DMS153 treated with DMSO at 0.1 percent for 48 hours (cell line): ENCODE measurements at regions not wholly inside any gene's neighbourhood (a gene's known extent, or its start where the extent isn't known, plus 50 kb on each side); places are given as distances from the start of the nearest gene placed in this dataset.
"Not testable (repeated sequence)": the region's sequence is repeated elsewhere in the genome, so short reads cannot be mapped to it uniquely, and the experiment has no call there.

ENCODE experiments used
- DNase-seq: peaks from one replicate; lab custom pipeline; 2025; ENCODE audit not compliant: unreplicated experiment; lab: John Stamatoyannopoulos, UW

GRCh38 chr4:84145176-84145575, 353.9 kb downstream of the NKX6-1 start:
- DNase-seq = no peak

GRCh38 chr4:84126911-84127310, 372.2 kb downstream of the NKX6-1 start:
- not testable (repeated sequence) for DNase-seq

- no peak for DNase-seq
Observed at GRCh38 chr4:84126061-84126787, 372.9 kb downstream of the NKX6-1 start.

GRCh38 chr4:84110040-84110439, 389.1 kb downstream of the NKX6-1 start:
- DNase-seq = no peak

GRCh38 chr4:84101653-84102625, 397.2 kb downstream of the NKX6-1 start:
- DNase-seq = not testable (repeated sequence)

- DNase-seq = no peak
Observed at GRCh38 chr4:84100071-84100470, 399.0 kb downstream of the NKX6-1 start.

GRCh38 chr4:84099599-84099998, 399.5 kb downstream of the NKX6-1 start:
- DNase-seq = no peak

GRCh38 chr4:84091266-84091665, 407.8 kb downstream of the NKX6-1 start:
- no peak for DNase-seq

GRCh38 chr4:84089652-84090437, 409.2 kb downstream of the NKX6-1 start:
- DNase-seq = no peak

GRCh38 chr4:84085986-84086385, 413.1 kb downstream of the NKX6-1 start:
- DNase-seq = no peak

GRCh38 chr4:84070289-84070688, 428.8 kb downstream of the NKX6-1 start:
- no peak for DNase-seq

- no peak for DNase-seq
Observed at GRCh38 chr4:84063619-84064018, 435.5 kb downstream of the NKX6-1 start.

GRCh38 chr4:84058201-84058600, 440.9 kb downstream of the NKX6-1 start:
- DNase-seq = no peak

- peak; percentile 91 for DNase-seq
Observed at GRCh38 chr4:84051639-84052038, 447.5 kb downstream of the NKX6-1 start.

GRCh38 chr4:84051089-84051488, 448.0 kb downstream of the NKX6-1 start:
- peak; percentile 78 for DNase-seq

- peak; percentile 37 for DNase-seq
Observed at GRCh38 chr4:84050015-84050414, 449.1 kb downstream of the NKX6-1 start.

GRCh38 chr4:84046551-84046950, 452.5 kb downstream of the NKX6-1 start:
- no peak for DNase-seq

- no peak for DNase-seq
Observed at GRCh38 chr4:84041426-84041825, 457.7 kb downstream of the NKX6-1 start.

GRCh38 chr4:84035568-84035967, 463.5 kb downstream of the NKX6-1 start:
- DNase-seq = no peak

- no peak for DNase-seq
Observed at GRCh38 chr4:84032372-84032771, 466.7 kb downstream of the NKX6-1 start.

- no peak for DNase-seq
Observed at GRCh38 chr4:84031401-84031800, 467.7 kb downstream of the NKX6-1 start.
